ENCODE measurements at regions not wholly inside any gene's neighbourhood (a gene's known extent, or its start where the extent isn't known, plus 50 kb on each side); places are given as distances from the start of the nearest gene placed in this dataset.

- no peak for TF ChIP-seq CTCF (tag by site-specific recombination; IDR thresholded peaks at IDR 0.05)
- no peak for TF ChIP-seq ZNF366 (tag by site-specific recombination; conservative IDR thresholded peaks at IDR 0.05)
- TF ChIP-seq, protein P1, sequence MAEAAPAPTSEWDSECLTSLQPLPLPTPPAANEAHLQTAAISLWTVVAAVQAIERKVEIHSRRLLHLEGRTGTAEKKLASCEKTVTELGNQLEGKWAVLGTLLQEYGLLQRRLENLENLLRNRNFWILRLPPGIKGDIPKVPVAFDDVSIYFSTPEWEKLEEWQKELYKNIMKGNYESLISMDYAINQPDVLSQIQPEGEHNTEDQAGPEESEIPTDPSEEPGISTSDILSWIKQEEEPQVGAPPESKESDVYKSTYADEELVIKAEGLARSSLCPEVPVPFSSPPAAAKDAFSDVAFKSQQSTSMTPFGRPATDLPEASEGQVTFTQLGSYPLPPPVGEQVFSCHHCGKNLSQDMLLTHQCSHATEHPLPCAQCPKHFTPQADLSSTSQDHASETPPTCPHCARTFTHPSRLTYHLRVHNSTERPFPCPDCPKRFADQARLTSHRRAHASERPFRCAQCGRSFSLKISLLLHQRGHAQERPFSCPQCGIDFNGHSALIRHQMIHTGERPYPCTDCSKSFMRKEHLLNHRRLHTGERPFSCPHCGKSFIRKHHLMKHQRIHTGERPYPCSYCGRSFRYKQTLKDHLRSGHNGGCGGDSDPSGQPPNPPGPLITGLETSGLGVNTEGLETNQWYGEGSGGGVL (tag by site-specific recombination; IDR thresholded peaks at IDR 0.05): no peak
- TF ChIP-seq ZNF785 (tag by site-specific recombination; IDR thresholded peaks at IDR 0.05): no peak
These were observed 124.0 kb upstream of the B3GAT2 start for GRCh38 chr6:71080826-71081225.

Data from HEK293 (cell line).